GM19463 (cell line): ENCODE measurements at regions not wholly inside any gene's neighbourhood (a gene's known extent, or its start where the extent isn't known, plus 50 kb on each side); places are given as distances from the start of the nearest gene placed in this dataset.

ENCODE experiments used
- ATAC-seq: cut with Tn5 transposase; IDR thresholded peaks from one replicate; pipeline ENCODE4 v1.9.1; 2021; ENCODE audit warnings: mild to moderate bottlenecking, moderate library complexity; ENCODE audit not compliant: unreplicated experiment

- no peak for ATAC-seq
Measured at GRCh38 chr7:17155529-17155928, 142.9 kb upstream of the AHR start.

- ATAC-seq, result no peak
Measured at GRCh38 chr7:17158261-17158660, 140.2 kb upstream of the AHR start.

- ATAC-seq, result peak; percentile 80
Measured at GRCh38 chr7:17159500-17160037, 138.9 kb upstream of the AHR start.

- ATAC-seq, result peak; percentile 98
Measured at GRCh38 chr7:17166824-17167379, 131.6 kb upstream of the AHR start.

GRCh38 chr7:17168416-17168815 lies 130.0 kb upstream of the AHR start:
- no peak for ATAC-seq

- ATAC-seq, result no peak
Measured at GRCh38 chr7:17171427-17171826, 127.0 kb upstream of the AHR start.

GRCh38 chr7:17176371-17177032 lies 122.0 kb upstream of the AHR start:
- ATAC-seq, result no peak

GRCh38 chr7:17178545-17178944 lies 119.9 kb upstream of the AHR start:
- no peak for ATAC-seq

GRCh38 chr7:17181482-17181881 lies 117.0 kb upstream of the AHR start:
- no peak for ATAC-seq

GRCh38 chr7:17183630-17184328 lies 114.7 kb upstream of the AHR start:
- no peak for ATAC-seq

GRCh38 chr7:17184805-17185689 lies 113.4 kb upstream of the AHR start:
- ATAC-seq, result peak; percentile 26

GRCh38 chr7:17185690-17186070 lies 112.8 kb upstream of the AHR start:
- ATAC-seq, result peak; percentile 99

- no peak for ATAC-seq
Measured at GRCh38 chr7:17186745-17187530, 111.5 kb upstream of the AHR start.

GRCh38 chr7:17194656-17195055 lies 103.8 kb upstream of the AHR start:
- no peak for ATAC-seq

- ATAC-seq, result peak; percentile 88
Measured at GRCh38 chr7:17195576-17195975, 102.9 kb upstream of the AHR start.

GRCh38 chr7:17205910-17206309 lies 92.5 kb upstream of the AHR start:
- no peak for ATAC-seq

GRCh38 chr7:17206349-17206905 lies 92.0 kb upstream of the AHR start:
- peak; percentile 65 for ATAC-seq

GRCh38 chr7:17207220-17207619 lies 91.2 kb upstream of the AHR start:
- no peak for ATAC-seq

- ATAC-seq, result no peak
Measured at GRCh38 chr7:17209101-17209500, 89.4 kb upstream of the AHR start.

GRCh38 chr7:17211307-17211836 lies 87.1 kb upstream of the AHR start:
- no peak for ATAC-seq
